ENCODE measurements at regions not wholly inside any gene's neighbourhood (a gene's known extent, or its start where the extent isn't known, plus 50 kb on each side); places are given as distances from the start of the nearest gene placed in this dataset.
A peak's percentile ranks its signal among the peaks of the same experiment; 100 is the strongest.
"Not testable (repeated sequence)": the region's sequence is repeated elsewhere in the genome, so short reads cannot be mapped to it uniquely, and the experiment has no call there.

GRCh38 chrX:129361576-129361975 is 161.7 kb downstream of the SMARCA1 start:
- DNase-seq: no peak

DNA sequence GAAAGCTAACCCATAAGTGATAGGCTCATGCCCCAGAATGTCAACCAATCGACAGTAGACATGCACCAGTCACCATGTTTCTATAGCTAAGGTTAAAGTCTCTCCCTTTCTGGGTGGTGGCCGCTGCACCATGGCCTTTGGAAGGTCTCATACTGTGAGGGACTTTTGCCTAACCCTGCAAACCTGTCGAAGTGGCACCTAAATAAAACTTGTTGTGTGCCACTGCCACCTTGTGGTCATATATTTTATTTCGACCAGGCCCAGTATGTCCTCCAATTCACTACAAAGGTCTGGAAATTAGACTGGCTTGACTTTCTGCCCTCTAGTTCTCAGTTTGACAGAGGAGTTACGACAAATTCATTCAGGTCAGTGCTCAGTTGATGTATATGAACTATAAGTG is 163.1 kb downstream of the SMARCA1 start:
- DNase-seq: no peak

GRCh38 chrX:129359269-129359668 is 164.0 kb downstream of the SMARCA1 start:
- DNase-seq: peak; percentile 0

DNA sequence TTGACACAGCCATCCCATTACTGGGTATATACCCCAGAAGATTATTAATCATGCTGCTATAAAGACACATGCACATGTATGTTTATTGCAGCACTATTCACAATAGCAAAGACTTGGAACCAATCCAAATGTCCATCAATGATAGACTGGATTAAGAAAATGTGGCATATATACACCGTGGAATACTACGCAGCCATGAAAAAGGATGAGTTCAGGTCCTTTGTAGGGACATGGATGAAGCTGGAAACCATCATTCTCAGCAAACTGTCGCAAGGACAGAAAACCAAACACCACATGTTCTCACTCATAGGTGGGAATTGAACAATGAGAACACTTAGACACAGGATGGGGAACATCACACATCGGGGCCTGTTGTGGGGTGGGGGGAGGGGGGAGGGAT is 165.9 kb downstream of the SMARCA1 start:
- not testable (repeated sequence) for DNase-seq

DNA sequence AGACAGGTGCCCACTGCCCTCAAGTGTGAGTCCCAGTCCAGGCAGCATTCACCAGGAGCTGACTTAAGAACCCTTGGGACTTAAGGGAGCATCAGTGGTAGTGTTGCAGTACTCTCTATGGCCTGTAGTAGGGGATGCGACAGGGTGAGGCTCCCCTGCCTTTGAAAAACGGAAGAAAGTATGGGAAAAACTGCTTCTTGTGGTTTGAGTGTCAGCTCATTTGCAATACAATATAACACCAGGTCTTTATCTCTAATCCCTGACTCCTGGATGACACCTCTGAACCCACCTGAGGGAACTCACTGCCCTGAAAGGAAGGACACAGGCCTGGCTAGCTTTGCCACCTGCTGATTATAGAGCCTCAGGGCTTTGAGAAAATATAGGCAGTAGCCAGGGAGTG is 176.0 kb downstream of the SMARCA1 start:
- DNase-seq: no peak

DNA sequence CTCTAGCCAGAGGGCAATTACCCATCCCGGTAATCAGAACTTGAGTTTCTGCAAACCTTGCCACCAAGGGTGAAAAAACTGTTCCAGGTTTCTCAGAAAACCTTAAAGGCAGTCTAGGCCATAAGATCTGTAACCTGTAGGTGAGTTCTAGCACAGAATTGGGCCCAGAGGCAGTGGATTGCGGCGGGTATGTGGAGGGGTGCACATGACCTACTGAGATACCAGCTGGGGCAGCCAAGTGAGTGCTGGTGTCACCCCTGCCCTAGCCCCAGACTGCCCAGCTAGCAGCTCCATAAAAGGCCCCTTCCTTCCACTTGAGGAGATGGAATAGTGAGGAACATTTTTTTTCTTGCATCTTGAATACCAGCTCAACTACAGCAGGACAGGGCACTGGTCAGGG is 176.7 kb downstream of the SMARCA1 start:
- no peak for DNase-seq

DNA sequence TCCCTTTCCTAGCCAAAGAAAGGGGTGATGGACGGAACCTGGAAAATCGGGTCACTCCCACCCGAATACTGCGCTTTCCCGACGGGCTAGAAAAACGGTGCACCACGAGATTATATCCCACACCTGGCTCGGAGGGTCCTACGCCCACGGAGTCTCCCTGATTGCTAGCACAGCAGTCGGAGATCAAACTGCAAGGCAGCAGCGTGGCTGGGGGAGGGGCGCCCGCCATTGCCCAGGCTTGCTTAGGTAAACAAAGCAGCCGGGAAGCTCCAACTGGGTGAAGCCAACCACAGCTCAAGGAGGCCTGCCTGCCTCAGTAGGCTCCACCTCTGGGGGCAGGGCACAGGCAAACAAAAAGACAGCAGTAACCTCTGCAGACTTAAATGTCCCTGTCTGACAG is 186.0 kb downstream of the SMARCA1 start:
- DNase-seq: not testable (repeated sequence)

- no peak for DNase-seq
Measured at GRCh38 chrX:129323115-129323514, 200.2 kb downstream of the SMARCA1 start.

GRCh38 chrX:129318375-129318774 is 204.9 kb downstream of the SMARCA1 start:
- DNase-seq: no peak

GRCh38 chrX:129316461-129316860 is 206.8 kb downstream of the SMARCA1 start:
- DNase-seq: no peak

DNA sequence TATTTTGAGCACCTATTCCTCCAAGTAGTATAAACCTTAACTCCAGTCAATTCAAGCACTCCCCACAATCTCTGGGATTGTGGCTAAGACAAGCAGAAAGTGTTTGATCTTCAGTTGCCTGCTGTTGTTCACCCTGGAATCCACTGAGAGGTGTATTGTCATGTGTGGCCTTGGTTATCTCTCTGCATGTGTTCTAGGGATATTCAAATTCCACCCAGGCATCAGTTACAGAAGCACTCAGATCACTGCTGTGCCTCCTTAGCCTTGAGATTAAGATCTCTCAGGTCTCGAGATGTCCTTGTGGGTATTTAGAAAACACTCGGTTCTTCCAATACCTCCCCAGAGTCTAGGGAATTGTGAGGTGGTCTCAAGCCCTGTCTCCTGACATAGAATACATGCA is 213.3 kb downstream of the SMARCA1 start:
- DNase-seq: no peak

GRCh38 chrX:129262912-129263311 is 260.4 kb downstream of the SMARCA1 start:
- DNase-seq: no peak

GRCh38 chrX:129255516-129255915 is 267.8 kb downstream of the SMARCA1 start:
- not testable (repeated sequence) for DNase-seq

DNA sequence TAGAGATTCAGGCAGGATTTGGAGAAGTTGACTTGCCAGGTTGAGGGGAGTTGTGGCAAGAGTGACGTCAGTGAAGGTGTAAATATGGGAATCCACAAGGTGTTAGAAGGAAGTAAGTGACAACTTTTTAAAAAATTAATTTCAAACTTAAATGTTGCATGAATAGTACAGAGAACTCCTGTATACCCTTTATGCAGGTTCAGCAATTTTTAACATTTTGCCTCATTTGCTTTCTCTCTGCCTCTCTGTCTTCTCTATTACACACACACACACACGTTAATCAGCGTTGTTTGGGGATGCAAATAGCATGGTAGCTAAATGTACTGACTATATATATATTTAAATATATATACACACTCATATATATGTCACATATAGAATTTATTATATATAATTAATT is 273.7 kb downstream of the SMARCA1 start:
- DNase-seq: no peak

- DNase-seq: no peak
Measured at GRCh38 chrX:129247642-129248041, 275.6 kb downstream of the SMARCA1 start.

DNA sequence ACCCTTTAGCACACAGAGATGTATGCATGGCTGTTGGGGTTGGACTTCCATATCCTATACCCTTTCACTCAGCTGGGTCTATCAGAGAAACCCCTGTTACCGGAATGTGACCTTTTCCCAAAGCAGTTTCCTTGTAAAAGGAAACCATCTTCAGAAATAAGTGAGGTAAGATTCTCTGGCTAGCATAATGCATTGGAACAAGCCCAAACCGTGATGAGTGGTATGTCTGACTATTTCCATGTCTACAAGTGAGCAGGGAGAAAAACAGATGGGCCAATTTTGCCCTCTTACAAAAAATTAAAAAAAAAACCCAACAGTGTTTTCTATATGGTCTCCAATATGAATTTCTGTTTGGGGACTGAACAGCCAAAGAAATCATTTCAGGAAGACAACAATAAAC is 283.9 kb downstream of the SMARCA1 start:
- no peak for DNase-seq

- no peak for DNase-seq
Measured at GRCh38 chrX:129238011-129238410, 285.3 kb downstream of the SMARCA1 start.

- no peak for DNase-seq
Measured at GRCh38 chrX:129235903-129236302, 287.4 kb downstream of the SMARCA1 start.

GRCh38 chrX:129233786-129234185 is 289.5 kb downstream of the SMARCA1 start:
- DNase-seq: no peak

DNA sequence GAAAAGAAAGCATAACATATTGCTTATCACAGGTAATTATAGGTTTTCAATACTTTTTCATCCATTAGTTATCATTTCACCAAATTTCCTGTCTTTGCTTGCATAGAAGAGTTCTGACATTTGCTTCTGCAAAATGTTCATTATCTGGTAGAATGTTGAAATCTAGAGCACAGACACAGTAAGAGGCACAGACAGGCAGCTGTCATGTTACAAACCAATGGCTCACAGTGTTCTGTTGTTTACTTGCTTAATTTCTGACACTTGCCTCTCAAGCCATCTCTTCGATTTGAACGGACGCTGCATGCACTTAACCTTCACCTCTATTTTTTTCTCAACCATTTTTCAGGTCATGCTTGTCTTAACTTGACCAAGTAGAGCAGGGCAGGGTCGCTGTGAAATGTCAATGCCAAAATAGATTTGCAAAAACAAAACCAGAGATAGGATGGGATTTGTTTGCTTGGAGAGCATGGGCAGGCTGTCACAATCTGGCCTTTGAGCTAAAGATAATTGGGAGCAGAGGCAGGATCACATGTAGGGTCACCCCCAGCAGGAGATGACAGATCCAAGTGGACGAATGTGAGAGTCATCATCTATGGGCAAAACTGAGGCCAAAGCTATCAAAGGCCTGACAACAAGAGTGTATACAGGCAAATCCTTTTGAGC is 292.3 kb downstream of the SMARCA1 start:
- DNase-seq: no peak

- no peak for DNase-seq
Measured at GRCh38 chrX:129230168-129230567, 293.1 kb downstream of the SMARCA1 start.

DNA sequence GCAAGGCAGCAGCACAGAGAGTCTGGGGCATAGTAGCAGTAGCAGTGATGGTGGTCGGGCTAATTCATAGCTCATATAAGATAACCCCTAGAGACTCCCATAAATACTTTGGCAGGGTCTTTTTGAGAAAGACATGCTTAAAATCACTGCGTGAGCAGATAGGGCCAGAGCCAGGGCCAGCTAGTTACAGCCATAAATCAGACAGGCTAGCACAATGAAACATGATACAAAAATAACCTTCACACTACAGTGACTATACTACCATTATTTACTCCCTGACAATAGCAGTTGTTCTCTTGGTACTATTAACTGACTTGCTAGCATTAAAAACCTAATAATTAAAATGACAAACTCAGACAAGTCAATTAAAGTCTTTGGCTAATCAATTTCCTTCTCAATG is 295.9 kb downstream of the SMARCA1 start:
- no peak for DNase-seq

- DNase-seq: no peak
Measured at GRCh38 chrX:129193357-129193756, 329.9 kb downstream of the SMARCA1 start.

DNA sequence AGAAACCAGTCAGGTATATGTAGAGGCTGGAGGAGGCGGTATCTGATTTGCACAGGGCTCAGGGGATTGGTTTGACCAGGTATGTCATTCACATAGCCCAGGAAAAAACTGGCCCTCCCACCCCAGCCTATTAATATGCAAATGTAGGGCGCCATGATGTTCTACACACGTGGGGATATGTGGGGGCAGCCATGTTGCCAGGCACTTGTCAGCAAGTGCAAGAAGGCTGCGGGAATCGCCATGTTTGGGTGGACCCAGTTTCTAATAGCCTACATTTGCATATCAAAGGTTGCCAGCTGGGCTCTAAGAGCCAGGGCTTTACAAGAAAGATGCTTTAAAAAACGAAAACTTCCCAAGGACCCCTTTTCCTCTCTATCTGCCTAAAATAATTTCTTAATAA is 335.1 kb downstream of the SMARCA1 start:
- DNase-seq: no peak

- DNase-seq: no peak
Measured at GRCh38 chrX:129176710-129177109, 346.6 kb downstream of the SMARCA1 start.

- DNase-seq: no peak
Measured at GRCh38 chrX:129161108-129161507, 362.2 kb downstream of the SMARCA1 start.

All from cortex of kidney (tissue), 1 donor.